CD4-positive, alpha-beta memory T cell (primary cell): ENCODE measurements at regions not wholly inside any gene's neighbourhood (a gene's known extent, or its start where the extent isn't known, plus 50 kb on each side); places are given as distances from the start of the nearest gene placed in this dataset.

Experiments used
- CTCF ChIA-PET: fragments of 350-600 bp; sonication (Branson Sonifier 250); formaldehyde crosslinking; loops from one replicate; lab custom pipeline; 2021; ENCODE audit warnings: inconsistent platforms; ENCODE audit not compliant: partially characterized antibody; lab: Charles Lee
- POLR2A ChIA-PET: fragments of 350-600 bp; sonication (Branson Sonifier 250); formaldehyde crosslinking; loops from one replicate; lab custom pipeline; 2021; ENCODE audit not compliant: partially characterized antibody; lab: Charles Lee
- DNase-seq, 5 donors: peaks; one replicate each; pipeline versions ENCODE4 v3.0.0 to v3.0.0-alpha.2; 2020 to 2022; ENCODE audit warnings: mixed read lengths in 1 of 5
- H3K27ac ChIP-seq: one replicate; pipeline ENCODE4 v1.7.0; 2013; ENCODE audit warnings: low read depth, low read length
- H3K27me3 ChIP-seq: 2 replicates; pipeline ENCODE4 v1.7.0; 2013; ENCODE audit warnings: mild to moderate bottlenecking, low read length, moderate library complexity; ENCODE audit not compliant: insufficient read depth
- H3K36me3 ChIP-seq: 2 replicates; pipeline ENCODE4 v1.7.0; 2013; ENCODE audit warnings: mild to moderate bottlenecking, low read length, moderate library complexity; ENCODE audit not compliant: insufficient read depth
- H3K4me1 ChIP-seq: 2 replicates; pipeline ENCODE4 v1.7.0; 2013; ENCODE audit warnings: mild to moderate bottlenecking, low read length, moderate library complexity; ENCODE audit not compliant: insufficient read depth
- H3K4me3 ChIP-seq, 2 donors: one replicate each; pipeline ENCODE4 v1.7.0; 2013; ENCODE audit warnings: low read length in 2 of 2, mild to moderate bottlenecking in 1 of 2
- H3K9me3 ChIP-seq, 2 donors: one replicate each; pipeline ENCODE4 v1.7.0; 2013; ENCODE audit warnings: low read length in 2 of 2, control low read depth in 1 of 2; ENCODE audit not compliant: control insufficient read depth in 1 of 2
- H3K27ac Mint-ChIP-seq, 7 donors: one replicate each; pipeline ENCODE4 v1.8.0; 2020 to 2021; ENCODE audit warnings: mixed read lengths in 7 of 7, mild to moderate bottlenecking in 6 of 7, inconsistent platforms in 3 of 7, moderate library complexity in 3 of 7
- H3K27me3 Mint-ChIP-seq, 2 donors: one replicate each; pipeline ENCODE4 v1.8.0; 2020 to 2021; ENCODE audit warnings: mixed read lengths in 2 of 2
- H3K36me3 Mint-ChIP-seq, 2 donors: one replicate each; pipeline ENCODE4 v1.8.0; 2020 to 2021; ENCODE audit warnings: mixed read lengths in 2 of 2, inconsistent platforms in 1 of 2, mild to moderate bottlenecking in 1 of 2
- H3K4me1 Mint-ChIP-seq, 4 donors: one replicate each; pipeline ENCODE4 v1.8.0; 2020 to 2021; ENCODE audit warnings: mixed read lengths in 4 of 4, mild to moderate bottlenecking in 1 of 4
- H3K4me3 Mint-ChIP-seq, 8 donors: one replicate each; pipeline ENCODE4 v1.8.0; 2020 to 2021; ENCODE audit warnings: mixed read lengths in 8 of 8, mild to moderate bottlenecking in 7 of 8, moderate library complexity in 6 of 8, inconsistent platforms in 3 of 8
- H3K9me3 Mint-ChIP-seq, 8 donors: one replicate each; pipeline ENCODE4 v1.8.0; 2020 to 2021; ENCODE audit warnings: mixed read lengths in 8 of 8, mild to moderate bottlenecking in 5 of 8, inconsistent platforms in 3 of 8, moderate library complexity in 1 of 8
- intact Hi-C: fragments of 100-400 bp; cut with micrococcal nuclease; formaldehyde crosslinking; loops from one replicate; pipeline ENCODE4 v1.15.1; 2023

GRCh38 chr1:63112155-63112900, 210.0 kb upstream of the FOXD3 start:
- Histone ChIP-seq H3K36me3 (no peaks in the 10 kb centered on the region), H3K27me3 (no peaks in the 10 kb centered on the region), H3K27ac (no peak overlapping the region), H3K4me1 (no peaks in the 10 kb centered on the region), H3K9me3 (no peaks in the 10 kb centered on the region), H3K4me3 (no peak overlapping the region)
- intact Hi-C loops, result no loop called here
- Mint-ChIP-seq H3K4me1 (no peaks in the 10 kb centered on the region), H3K4me3 (no peak overlapping the region), H3K27me3 (peaks cover 0 to 4% of the 10 kb centered on the region in 2 donors), H3K36me3 (no peaks in the 10 kb centered on the region), H3K27ac (no peak overlapping the region), H3K9me3 (no peaks in the 10 kb centered on the region)
- POLR2A ChIA-PET, result no interaction called here
- CTCF ChIA-PET, result no interaction called here
- no peak for DNase-seq

- no peak overlapping the region for H3K4me3 Mint-ChIP-seq
- H3K9me3 ChIP-seq, result no peaks in the 10 kb centered on the region
- POLR2A ChIA-PET, result no interaction called here
- H3K9me3 Mint-ChIP-seq, result no peaks in the 10 kb centered on the region
- no peaks in the 10 kb centered on the region for H3K36me3 ChIP-seq
- H3K4me1 ChIP-seq, result no peaks in the 10 kb centered on the region
- no peak overlapping the region for H3K27ac Mint-ChIP-seq
- no peak overlapping the region for H3K27ac ChIP-seq
- CTCF ChIA-PET, result no interaction called here
- no peak for DNase-seq
- no peak overlapping the region for H3K4me3 ChIP-seq
- H3K27me3 Mint-ChIP-seq, result peaks cover 2 to 3% of the 10 kb centered on the region in 2 donors
- H3K36me3 Mint-ChIP-seq, result no peaks in the 10 kb centered on the region
- H3K4me1 Mint-ChIP-seq, result no peaks in the 10 kb centered on the region
- intact Hi-C loops, result no loop called here
- no peaks in the 10 kb centered on the region for H3K27me3 ChIP-seq
These were observed 206.8 kb upstream of the FOXD3 start for GRCh38 chr1:63115527-63115926.

GRCh38 chr1:63116016-63116415, 206.4 kb upstream of the FOXD3 start:
- H3K36me3 Mint-ChIP-seq, result no peaks in the 10 kb centered on the region
- Histone ChIP-seq H3K4me3 (no peak overlapping the region), H3K4me1 (no peaks in the 10 kb centered on the region), H3K36me3 (no peaks in the 10 kb centered on the region), H3K27ac (no peak overlapping the region), H3K27me3 (no peaks in the 10 kb centered on the region), H3K9me3 (no peaks in the 10 kb centered on the region)
- H3K27me3 Mint-ChIP-seq, result peaks cover 2% of the 10 kb centered on the region in 2 donors
- no peak for DNase-seq
- no peak overlapping the region for H3K4me3 Mint-ChIP-seq
- intact Hi-C loops, result no loop called here
- H3K4me1 Mint-ChIP-seq, result no peaks in the 10 kb centered on the region
- no peak overlapping the region for H3K27ac Mint-ChIP-seq
- ChIA-PET POLR2A (no interaction called here), CTCF (no interaction called here)
- no peaks in the 10 kb centered on the region for H3K9me3 Mint-ChIP-seq

DNA sequence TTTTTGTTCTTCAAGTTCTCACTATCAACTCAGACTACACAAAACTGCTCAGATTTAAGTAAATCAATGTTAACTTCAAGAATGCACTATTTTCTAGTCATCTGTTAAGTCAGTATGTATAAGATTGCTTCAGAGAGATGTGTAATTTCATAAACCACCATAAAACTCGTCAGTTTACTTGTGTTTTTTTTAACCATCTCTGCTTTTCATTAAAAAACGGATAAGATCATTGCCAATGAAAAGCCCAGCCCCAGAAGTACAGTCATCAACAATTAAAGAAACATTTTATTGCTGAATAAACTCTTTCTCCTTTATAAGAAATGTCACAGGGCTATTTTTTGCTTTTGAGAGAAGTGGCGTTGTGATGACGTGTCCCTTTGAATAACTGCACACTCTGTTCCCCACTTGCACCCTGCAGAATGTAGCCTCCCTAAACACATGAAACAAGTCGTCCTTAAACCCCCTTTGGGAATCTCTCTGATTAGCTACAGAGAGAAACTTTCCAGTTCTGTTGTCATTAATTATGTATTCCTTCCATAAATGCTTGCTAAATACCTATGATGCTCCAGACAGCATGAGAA, 202.7 kb upstream of the FOXD3 start:
- CTCF ChIA-PET, result no interaction called here
- Mint-ChIP-seq H3K4me1 (peaks cover 0 to 4% (median 0%) of the 10 kb centered on the region in 4 donors), H3K27ac (no peak overlapping the region), H3K36me3 (no peaks in the 10 kb centered on the region), H3K27me3 (peaks cover 4 to 5% of the 10 kb centered on the region in 2 donors), H3K9me3 (no peaks in the 10 kb centered on the region), H3K4me3 (no peak overlapping the region)
- Histone ChIP-seq H3K36me3 (no peaks in the 10 kb centered on the region), H3K9me3 (no peaks in the 10 kb centered on the region), H3K4me3 (no peak overlapping the region), H3K4me1 (no peaks in the 10 kb centered on the region), H3K27me3 (no peaks in the 10 kb centered on the region), H3K27ac (no peak overlapping the region)
- POLR2A ChIA-PET, result no interaction called here
- DNase-seq, result no peak
- intact Hi-C loops, result no loop called here

DNA sequence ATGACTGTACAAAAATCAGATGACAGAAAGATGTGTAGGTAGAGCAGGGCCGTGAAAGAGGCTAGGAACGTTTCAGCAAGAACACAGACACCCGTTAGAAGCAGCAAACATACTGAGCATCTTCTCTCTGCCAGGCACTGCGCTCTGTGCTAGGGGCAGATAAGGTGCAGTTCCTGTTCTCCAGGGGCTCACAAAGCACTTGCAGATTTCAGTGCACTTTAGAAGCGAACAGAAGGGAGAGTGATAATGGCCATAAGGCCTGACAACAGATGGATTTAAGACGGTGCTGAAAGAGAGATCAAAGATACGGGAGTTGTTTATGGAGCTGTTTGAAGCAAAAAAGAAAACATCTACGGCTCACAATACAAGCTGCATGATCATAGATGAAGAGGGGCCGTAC, 200.3 kb upstream of the FOXD3 start:
- POLR2A ChIA-PET, result no interaction called here
- DNase-seq, result no peak
- intact Hi-C loops, result no loop called here
- Histone ChIP-seq H3K36me3 (no peaks in the 10 kb centered on the region), H3K4me1 (no peaks in the 10 kb centered on the region), H3K4me3 (no peak overlapping the region), H3K27ac (no peak overlapping the region), H3K9me3 (no peaks in the 10 kb centered on the region), H3K27me3 (no peaks in the 10 kb centered on the region)
- Mint-ChIP-seq H3K27me3 (peaks cover 4 to 8% of the 10 kb centered on the region in 2 donors), H3K4me1 (peaks cover 0 to 4% (median 0%) of the 10 kb centered on the region in 4 donors), H3K27ac (no peak overlapping the region), H3K4me3 (no peak overlapping the region), H3K9me3 (no peaks in the 10 kb centered on the region), H3K36me3 (no peaks in the 10 kb centered on the region)
- CTCF ChIA-PET, result no interaction called here

DNA sequence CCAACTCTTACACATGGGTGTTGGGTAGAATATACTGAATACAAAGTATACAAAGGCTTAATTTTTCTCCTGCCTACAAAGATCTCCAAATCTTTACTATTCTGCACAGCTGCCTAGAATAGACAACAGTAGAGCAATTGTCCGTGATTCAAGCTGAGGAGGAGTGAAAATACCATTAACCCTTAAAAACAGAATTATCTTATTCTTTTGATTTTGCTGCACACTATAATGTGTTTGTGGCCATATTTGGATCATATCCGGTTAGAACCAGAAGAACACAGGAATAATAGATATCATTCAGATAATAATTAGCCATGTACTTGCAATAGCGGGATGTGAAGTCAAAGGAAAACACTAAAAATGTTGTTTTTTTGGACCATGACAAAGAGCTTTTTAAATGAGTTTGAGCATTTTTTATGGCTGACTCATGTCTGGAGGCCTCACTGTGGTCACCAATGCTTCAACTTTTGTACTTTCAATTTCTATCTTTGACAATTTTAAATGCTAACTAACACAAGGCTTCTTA, 197.6 kb upstream of the FOXD3 start:
- Histone ChIP-seq H3K9me3 (no peaks in the 10 kb centered on the region), H3K27ac (no peak overlapping the region), H3K4me3 (no peak overlapping the region), H3K36me3 (no peaks in the 10 kb centered on the region), H3K4me1 (no peaks in the 10 kb centered on the region), H3K27me3 (no peaks in the 10 kb centered on the region)
- H3K4me1 Mint-ChIP-seq, result peaks cover 0 to 4% (median 0%) of the 10 kb centered on the region in 4 donors
- no peaks in the 10 kb centered on the region for H3K9me3 Mint-ChIP-seq
- H3K4me3 Mint-ChIP-seq, result no peak overlapping the region
- H3K27me3 Mint-ChIP-seq, result peaks cover 4 to 8% of the 10 kb centered on the region in 2 donors
- intact Hi-C loops, result no loop called here
- no peak overlapping the region for H3K27ac Mint-ChIP-seq
- ChIA-PET CTCF (no interaction called here), POLR2A (no interaction called here)
- DNase-seq, result no peak
- no peaks in the 10 kb centered on the region for H3K36me3 Mint-ChIP-seq

DNA sequence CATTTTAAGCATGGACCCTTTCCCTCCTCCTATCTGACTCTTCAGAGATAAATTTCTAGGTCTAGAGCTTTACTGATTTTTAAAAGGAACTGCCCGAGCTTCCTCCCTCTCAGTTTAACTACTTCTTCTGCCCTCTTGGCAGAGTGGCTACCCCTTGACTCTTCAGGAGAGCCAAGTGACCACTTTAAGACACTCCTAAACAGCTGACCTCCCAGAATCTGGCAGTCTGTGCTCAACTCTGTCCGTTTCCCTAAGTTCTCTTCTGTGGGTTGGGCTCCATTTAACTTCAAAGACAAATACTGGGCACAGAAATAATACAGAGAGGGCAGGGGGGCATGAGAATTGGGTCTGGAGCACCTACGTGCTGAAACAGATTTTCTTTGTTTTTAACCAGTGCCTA, 196.3 kb upstream of the FOXD3 start:
- Mint-ChIP-seq H3K36me3 (no peaks in the 10 kb centered on the region), H3K27me3 (peaks cover 11% of the 10 kb centered on the region in 2 donors), H3K4me1 (peaks cover 0 to 4% (median 0%) of the 10 kb centered on the region in 4 donors), H3K27ac (no peak overlapping the region), H3K9me3 (no peaks in the 10 kb centered on the region), H3K4me3 (no peak overlapping the region)
- H3K4me3 ChIP-seq, result no peak overlapping the region
- POLR2A ChIA-PET, result no interaction called here
- H3K27ac ChIP-seq, result no peak overlapping the region
- H3K27me3 ChIP-seq, result no peaks in the 10 kb centered on the region
- H3K36me3 ChIP-seq, result no peaks in the 10 kb centered on the region
- intact Hi-C loops, result no loop called here
- no peaks in the 10 kb centered on the region for H3K9me3 ChIP-seq
- CTCF ChIA-PET, result no interaction called here
- no peaks in the 10 kb centered on the region for H3K4me1 ChIP-seq
- DNase-seq, result no peak
